ENCODE measurements at regions not wholly inside any gene's neighbourhood (a gene's known extent, or its start where the extent isn't known, plus 50 kb on each side); places are given as distances from the start of the nearest gene placed in this dataset.

- Histone ChIP-seq H3K36me3 (no peaks in the 10 kb centered on the region), H3K27me3 (peaks cover 0 to 31% (median 0%) of the 10 kb centered on the region in 9 donors), H3K4me3 (no peak overlapping the region), H3K27ac (no peak overlapping the region), H3K9me3 (no peaks in the 10 kb centered on the region), H3K4me1 (no peaks in the 10 kb centered on the region)
- 13 to 21% (median 17%) methylated on average over 7 of the region's 7 CpGs for WGBS, 4 donors
- no peak for TF ChIP-seq POLR2A (IDR thresholded peaks at IDR 0.05)
- TF ChIP-seq, protein P1, sequence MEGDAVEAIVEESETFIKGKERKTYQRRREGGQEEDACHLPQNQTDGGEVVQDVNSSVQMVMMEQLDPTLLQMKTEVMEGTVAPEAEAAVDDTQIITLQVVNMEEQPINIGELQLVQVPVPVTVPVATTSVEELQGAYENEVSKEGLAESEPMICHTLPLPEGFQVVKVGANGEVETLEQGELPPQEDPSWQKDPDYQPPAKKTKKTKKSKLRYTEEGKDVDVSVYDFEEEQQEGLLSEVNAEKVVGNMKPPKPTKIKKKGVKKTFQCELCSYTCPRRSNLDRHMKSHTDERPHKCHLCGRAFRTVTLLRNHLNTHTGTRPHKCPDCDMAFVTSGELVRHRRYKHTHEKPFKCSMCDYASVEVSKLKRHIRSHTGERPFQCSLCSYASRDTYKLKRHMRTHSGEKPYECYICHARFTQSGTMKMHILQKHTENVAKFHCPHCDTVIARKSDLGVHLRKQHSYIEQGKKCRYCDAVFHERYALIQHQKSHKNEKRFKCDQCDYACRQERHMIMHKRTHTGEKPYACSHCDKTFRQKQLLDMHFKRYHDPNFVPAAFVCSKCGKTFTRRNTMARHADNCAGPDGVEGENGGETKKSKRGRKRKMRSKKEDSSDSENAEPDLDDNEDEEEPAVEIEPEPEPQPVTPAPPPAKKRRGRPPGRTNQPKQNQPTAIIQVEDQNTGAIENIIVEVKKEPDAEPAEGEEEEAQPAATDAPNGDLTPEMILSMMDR (IDR thresholded peaks at IDR 0.05): no peak
- ATAC-seq (no peak), DNase-seq (no peak)
- intact Hi-C loops (cut with DNase I): no loop called here
Observed at GRCh38 chr22:49070501-49070900, 757.2 kb downstream of the BRD1 start.

- intact Hi-C loops (cut with DNase I): no loop called here
- Histone ChIP-seq H3K4me1 (no peaks in the 10 kb centered on the region), H3K9me3 (no peaks in the 10 kb centered on the region), H3K27me3 (peaks cover 0 to 31% (median 2%) of the 10 kb centered on the region in 9 donors), H3K36me3 (no peaks in the 10 kb centered on the region), H3K4me3 (no peak overlapping the region), H3K27ac (no peak overlapping the region)
- ATAC-seq (no peak), DNase-seq (no peak)
- TF ChIP-seq, protein P1 (IDR thresholded peaks at IDR 0.05): no peak
- TF ChIP-seq POLR2A (IDR thresholded peaks at IDR 0.05): no peak
- 67 to 73% (median 70%) methylated on average over 15 of the region's 15 CpGs for whole genome bisulfite sequencing, 4 donors
Observed at GRCh38 chr22:49068861-49069500, 758.7 kb downstream of the BRD1 start.

DNA sequence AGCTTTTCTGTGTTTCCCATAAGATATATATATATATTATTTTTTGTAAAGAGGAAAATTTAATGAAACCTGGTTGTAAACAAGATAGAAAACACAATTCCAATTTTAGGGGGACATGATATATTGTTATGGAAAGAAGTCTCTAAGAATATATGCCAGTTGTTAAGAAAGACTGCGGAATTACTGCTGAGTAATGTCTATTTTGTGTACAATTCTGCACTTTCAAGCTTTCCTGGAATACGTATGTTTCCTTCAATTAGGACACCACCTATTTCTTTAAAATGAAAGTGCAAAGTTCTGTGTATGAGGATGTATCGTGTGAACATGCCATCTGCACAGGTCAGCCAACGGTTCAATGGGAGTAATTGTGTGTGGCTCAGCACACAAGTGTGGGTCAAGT, 760.2 kb downstream of the BRD1 start:
- no peak for ATAC-seq
- no peak for DNase-seq
- Histone ChIP-seq H3K27me3 (peaks cover 0 to 36% (median 11%) of the 10 kb centered on the region in 9 donors), H3K27ac (no peak overlapping the region), H3K4me1 (no peaks in the 10 kb centered on the region), H3K36me3 (no peaks in the 10 kb centered on the region), H3K4me3 (no peak overlapping the region), H3K9me3 (no peaks in the 10 kb centered on the region)
- WGBS, 4 donors: 75 to 85% (median 76%) methylated on average over 4 of the region's 4 CpGs
- TF ChIP-seq POLR2A (IDR thresholded peaks at IDR 0.05): no peak
- TF ChIP-seq, protein P1 (IDR thresholded peaks at IDR 0.05): no peak
- intact Hi-C loops (cut with DNase I): no loop called here

DNA sequence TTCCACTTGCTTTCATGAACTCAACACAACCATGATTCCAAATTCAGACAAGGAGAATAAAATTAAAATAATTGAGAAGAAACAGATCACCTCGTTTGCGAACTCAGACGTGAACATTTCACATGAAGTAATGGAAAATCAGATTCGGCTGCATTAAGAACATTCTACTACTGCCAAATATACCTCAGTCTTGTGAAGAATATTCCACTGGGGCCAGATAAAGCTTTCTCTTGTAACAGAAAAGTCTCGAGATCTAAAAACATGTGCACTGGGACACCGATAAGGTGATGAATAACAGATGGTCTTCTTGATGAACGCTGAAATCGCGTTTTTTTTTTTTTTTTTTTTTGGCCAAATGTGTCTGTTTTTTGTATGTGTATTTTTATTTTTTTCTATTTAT, 761.1 kb downstream of the BRD1 start:
- Histone ChIP-seq H3K4me3 (no peak overlapping the region), H3K4me1 (no peaks in the 10 kb centered on the region), H3K27ac (no peak overlapping the region), H3K9me3 (no peaks in the 10 kb centered on the region), H3K36me3 (no peaks in the 10 kb centered on the region), H3K27me3 (peaks cover 0 to 42% (median 11%) of the 10 kb centered on the region in 9 donors)
- TF ChIP-seq, protein P1 (IDR thresholded peaks at IDR 0.05): no peak
- no peak for TF ChIP-seq POLR2A (IDR thresholded peaks at IDR 0.05)
- intact Hi-C loops (cut with DNase I): no loop called here
- WGBS, 4 donors: 53 to 61% (median 57%) methylated on average over 9 of the region's 9 CpGs
- DNase-seq (no peak), ATAC-seq (no peak)

All from heart left ventricle (tissue), 16 donors.